MCF 10A (cell line): ENCODE measurements at regions not wholly inside any gene's neighbourhood (a gene's known extent, or its start where the extent isn't known, plus 50 kb on each side); places are given as distances from the start of the nearest gene placed in this dataset.

Source experiments
- BruUV-seq: library from RNA; stranded (reverse); fragments of 400-500 nt; replicated peaks from 2 replicates; lab custom pipeline; 2021; lab: Mats Ljungman, UMichigan
- CTCF ChIA-PET: fragments of 300-600 bp; sonication (Branson Sonifier 250); formaldehyde crosslinking; extraction: SDS; loops from one replicate; lab custom pipeline; 2021; ENCODE audit warnings: antibody characterized with exemption, inconsistent platforms; lab: Yijun Ruan, JAX
- POLR2A ChIA-PET: fragments of 300-600, 350-650 bp; sonication (Branson Sonifier 250); formaldehyde crosslinking; extraction: SDS; loops from one replicate; lab custom pipeline; 2020; ENCODE audit warnings: antibody characterized with exemption, inconsistent platforms; lab: Yijun Ruan, JAX
- DNase-seq: peaks from one replicate; pipeline ENCODE4 v3.0.0-alpha.2; 2018; ENCODE audit not compliant: unreplicated experiment
- H3K27ac Mint-ChIP-seq: one replicate; pipeline ENCODE4 v1.8.0; 2022; ENCODE audit warnings: mild to moderate bottlenecking, low read depth, mixed read lengths; ENCODE audit not compliant: unreplicated experiment
- H3K27me3 Mint-ChIP-seq: one replicate; pipeline ENCODE4 v1.8.0; 2022; ENCODE audit warnings: mixed read lengths; ENCODE audit not compliant: insufficient read depth, unreplicated experiment
- H3K36me3 Mint-ChIP-seq: one replicate; pipeline ENCODE4 v1.8.0; 2022; ENCODE audit warnings: mild to moderate bottlenecking, moderate library complexity, mixed read lengths; ENCODE audit not compliant: insufficient read depth, unreplicated experiment
- H3K4me1 Mint-ChIP-seq: one replicate; pipeline ENCODE4 v1.8.0; 2022; ENCODE audit warnings: mixed read lengths; ENCODE audit not compliant: insufficient read depth, unreplicated experiment
- H3K4me3 Mint-ChIP-seq: one replicate; pipeline ENCODE4 v1.8.0; 2022; ENCODE audit warnings: mild to moderate bottlenecking, moderate library complexity, mixed read lengths; ENCODE audit not compliant: unreplicated experiment
- H3K9me3 Mint-ChIP-seq: one replicate; pipeline ENCODE4 v1.8.0; 2022; ENCODE audit warnings: mixed read lengths; ENCODE audit not compliant: unreplicated experiment
- intact Hi-C: fragments of 100-400 bp; cut with micrococcal nuclease; formaldehyde crosslinking; loops from 2 replicates; pipeline ENCODE4 v1.14.1; 2022
- TF ChIP-seq, protein P1 (sequence below): fragments of 200-600 bp; IDR thresholded peaks from one replicate; pipeline ENCODE4 v1.8.0; 2022; ENCODE audit warnings: antibody characterized with exemption, mild to moderate bottlenecking; ENCODE audit not compliant: unreplicated experiment

DNA sequence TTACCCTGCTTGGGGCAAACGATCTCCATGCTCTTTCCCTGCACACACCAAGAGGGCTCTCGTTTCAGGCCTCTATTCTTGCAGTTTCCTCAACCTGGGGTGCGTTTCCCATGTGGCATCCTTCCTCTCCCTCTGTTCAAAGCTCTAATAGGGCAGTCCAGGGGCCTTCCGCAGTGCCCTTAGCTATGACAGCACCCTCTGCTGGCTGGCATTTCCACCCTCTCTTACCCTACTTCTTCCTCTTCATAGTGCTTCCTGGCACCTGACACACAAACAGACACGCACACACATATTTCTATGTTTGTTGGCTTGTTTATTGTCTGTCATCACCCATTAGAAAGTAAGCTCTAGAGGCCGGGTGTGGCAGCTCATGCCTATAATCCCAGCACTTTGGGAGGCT is 294.0 kb downstream of the CLIC5 start:
- DNase-seq, result no peak
- BruUV-seq, result no TSS peak
- Mint-ChIP-seq H3K27me3 (peaks cover 19% of the 10 kb centered on the region), H3K4me1 (peaks cover 15% of the 10 kb centered on the region), H3K4me3 (no peak overlapping the region), H3K9me3 (peaks cover 7% of the 10 kb centered on the region), H3K36me3 (no peaks in the 10 kb centered on the region), H3K27ac (no peak overlapping the region)
- TF ChIP-seq, protein P1, sequence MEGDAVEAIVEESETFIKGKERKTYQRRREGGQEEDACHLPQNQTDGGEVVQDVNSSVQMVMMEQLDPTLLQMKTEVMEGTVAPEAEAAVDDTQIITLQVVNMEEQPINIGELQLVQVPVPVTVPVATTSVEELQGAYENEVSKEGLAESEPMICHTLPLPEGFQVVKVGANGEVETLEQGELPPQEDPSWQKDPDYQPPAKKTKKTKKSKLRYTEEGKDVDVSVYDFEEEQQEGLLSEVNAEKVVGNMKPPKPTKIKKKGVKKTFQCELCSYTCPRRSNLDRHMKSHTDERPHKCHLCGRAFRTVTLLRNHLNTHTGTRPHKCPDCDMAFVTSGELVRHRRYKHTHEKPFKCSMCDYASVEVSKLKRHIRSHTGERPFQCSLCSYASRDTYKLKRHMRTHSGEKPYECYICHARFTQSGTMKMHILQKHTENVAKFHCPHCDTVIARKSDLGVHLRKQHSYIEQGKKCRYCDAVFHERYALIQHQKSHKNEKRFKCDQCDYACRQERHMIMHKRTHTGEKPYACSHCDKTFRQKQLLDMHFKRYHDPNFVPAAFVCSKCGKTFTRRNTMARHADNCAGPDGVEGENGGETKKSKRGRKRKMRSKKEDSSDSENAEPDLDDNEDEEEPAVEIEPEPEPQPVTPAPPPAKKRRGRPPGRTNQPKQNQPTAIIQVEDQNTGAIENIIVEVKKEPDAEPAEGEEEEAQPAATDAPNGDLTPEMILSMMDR, result no peak
- ChIA-PET CTCF (interaction anchor here (0.5 to 1.4 kb wide), 8 partner anchors 65 to 1091 kb away, joined by 3 to 6 read pairs (median 4); no protein-coding TSS in a partner anchor), POLR2A (interaction anchor here (0.8 kb wide), 1 partner anchor 97 kb away, joined by 3 read pairs; no protein-coding TSS in a partner anchor)
- intact Hi-C loops, result no loop called here

DNA sequence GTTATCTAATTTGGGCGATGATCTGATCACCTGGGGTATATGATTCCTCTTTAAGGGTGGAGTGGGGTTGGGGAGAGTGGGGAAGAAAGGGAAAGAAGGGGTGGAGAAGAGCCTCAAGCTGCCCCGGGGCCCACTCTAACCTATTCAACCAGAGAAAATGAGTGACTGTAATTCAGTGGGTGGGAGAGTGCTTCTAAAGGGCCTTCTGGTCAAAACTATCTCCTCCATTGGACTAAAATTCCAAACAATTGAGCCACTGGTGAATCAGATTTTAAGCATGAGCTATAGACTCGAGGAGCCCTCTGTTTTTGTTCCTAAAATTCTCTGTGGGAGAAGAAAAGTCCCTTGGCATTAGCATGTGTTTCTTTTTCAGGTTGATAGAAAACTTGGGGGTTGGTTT is 296.8 kb downstream of the CLIC5 start:
- no peak for DNase-seq
- CTCF ChIA-PET, result interaction anchor here (0.9 to 1.9 kb wide), 5 partner anchors 137 to 1242 kb away, joined by 3 to 8 read pairs (median 4); no protein-coding TSS in a partner anchor
- H3K4me1 Mint-ChIP-seq, result peaks cover 6% of the 10 kb centered on the region
- no TSS peak for BruUV-seq
- H3K4me3 Mint-ChIP-seq, result no peak overlapping the region
- intact Hi-C loops, result no loop called here
- no peaks in the 10 kb centered on the region for H3K36me3 Mint-ChIP-seq
- POLR2A ChIA-PET, result interaction anchor here (1.0 kb wide), 1 partner anchor 282 kb away, joined by 3 read pairs; no protein-coding TSS in a partner anchor
- peaks cover 7% of the 10 kb centered on the region for H3K9me3 Mint-ChIP-seq
- H3K27ac Mint-ChIP-seq, result peak overlapping the region; percentile 3
- TF ChIP-seq, protein P1, result no peak
- H3K27me3 Mint-ChIP-seq, result peaks cover 19% of the 10 kb centered on the region

DNA sequence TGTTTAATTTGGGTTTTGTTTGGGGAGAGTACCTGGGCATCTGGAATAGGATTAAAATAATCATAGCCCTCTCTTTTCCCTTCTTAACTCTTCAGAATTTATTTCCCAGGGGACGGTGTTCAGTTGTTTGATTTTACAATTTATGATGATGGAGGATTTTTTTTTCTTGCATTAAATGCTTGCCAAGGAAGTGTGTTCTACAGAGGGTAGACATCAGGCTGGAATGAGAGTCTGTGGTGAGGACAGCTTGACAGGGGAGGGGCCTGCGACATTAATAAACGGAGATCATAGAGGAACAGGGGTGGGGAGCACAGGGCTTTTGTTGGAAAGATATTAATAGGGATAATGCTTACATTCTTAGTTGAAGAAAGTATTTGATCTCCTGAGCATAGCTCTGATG is 297.5 kb downstream of the CLIC5 start:
- Mint-ChIP-seq H3K4me3 (no peak overlapping the region), H3K36me3 (no peaks in the 10 kb centered on the region), H3K4me1 (peaks cover 6% of the 10 kb centered on the region), H3K27ac (no peak overlapping the region), H3K27me3 (peaks cover 19% of the 10 kb centered on the region), H3K9me3 (peaks cover 6% of the 10 kb centered on the region)
- no TSS peak for BruUV-seq
- DNase-seq, result no peak
- POLR2A ChIA-PET, result no interaction called here
- CTCF ChIA-PET, result interaction anchor here (0.6 to 1.9 kb wide), 6 partner anchors 138 to 1715 kb away, joined by 3 to 8 read pairs (median 4); no protein-coding TSS in a partner anchor
- TF ChIP-seq, protein P1, result no peak
- intact Hi-C loops, result no loop called here

DNA sequence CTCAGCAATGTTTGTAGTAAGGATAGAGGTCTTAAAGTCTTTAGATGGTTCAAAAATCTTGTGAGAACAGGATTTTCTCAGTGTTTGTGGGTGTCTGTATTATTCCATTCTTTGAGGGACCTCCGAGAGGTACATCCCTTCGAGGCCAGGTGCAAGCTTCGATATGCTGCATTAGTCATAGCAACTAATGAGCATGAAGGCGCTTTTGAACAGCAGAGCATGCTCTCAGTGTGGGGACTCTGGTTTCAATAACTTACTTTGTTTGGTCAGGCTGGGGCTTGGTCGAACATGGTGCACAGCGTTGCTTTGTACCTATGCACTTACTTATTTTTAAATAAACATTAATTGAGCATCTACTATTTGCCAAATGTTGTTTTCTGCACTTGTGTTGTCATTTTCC is 297.9 kb downstream of the CLIC5 start:
- TF ChIP-seq, protein P1, result no peak
- POLR2A ChIA-PET, result no interaction called here
- H3K4me3 Mint-ChIP-seq, result no peak overlapping the region
- peaks cover 2% of the 10 kb centered on the region for H3K4me1 Mint-ChIP-seq
- no TSS peak for BruUV-seq
- CTCF ChIA-PET, result interaction anchor here (0.6 to 1.5 kb wide), 3 partner anchors 1241 to 1715 kb away, joined by 3 to 5 read pairs (median 4); no protein-coding TSS in a partner anchor
- H3K27ac Mint-ChIP-seq, result no peak overlapping the region
- DNase-seq, result no peak
- H3K27me3 Mint-ChIP-seq, result peaks cover 19% of the 10 kb centered on the region
- H3K9me3 Mint-ChIP-seq, result peaks cover 2% of the 10 kb centered on the region
- intact Hi-C loops, result no loop called here
- H3K36me3 Mint-ChIP-seq, result no peaks in the 10 kb centered on the region
